GM12878 (cell line): ENCODE measurements at regions not wholly inside any gene's neighbourhood (a gene's known extent, or its start where the extent isn't known, plus 50 kb on each side); places are given as distances from the start of the nearest gene placed in this dataset.
A peak's percentile ranks its signal among the peaks of the same experiment; 100 is the strongest.

ENCODE experiments used
- ATAC-seq: fragments of 200-7000 bp; cut with Tn5 transposase; 3 replicates; pipeline ENCODE4 v1.9.1; 2020; ENCODE audit warnings: mild to moderate bottlenecking, moderate library complexity
- BruUV-seq: library from RNA; stranded (reverse); fragments of 400-500 nt; replicated peaks from 2 replicates; lab custom pipeline; 2021; lab: Mats Ljungman, UMichigan
- CTCF ChIA-PET: fragments of 300-600 bp; sonication (Branson Sonifier 250); formaldehyde crosslinking; extraction: SDS; loops from one replicate; lab custom pipeline; 2021; ENCODE audit warnings: inconsistent platforms; lab: Yijun Ruan, JAX
- POLR2A ChIA-PET: fragments of 350-600 bp; formaldehyde crosslinking; extraction: SDS; loops from one replicate; lab custom pipeline; 2021; ENCODE audit warnings: inconsistent platforms; lab: Charles Lee
- RAD21 ChIA-PET: fragments of 300-600 bp; sonication (Branson Sonifier 250); formaldehyde crosslinking; loops from one replicate; lab custom pipeline; 2023; ENCODE audit warnings: antibody characterized with exemption; ENCODE audit not compliant: unreplicated experiment; lab: Charles Lee
- SMC1A ChIA-PET: fragments of 300-600 bp; sonication (Branson Sonifier 250); formaldehyde crosslinking; loops from one replicate; lab custom pipeline; 2023; ENCODE audit not compliant: unreplicated experiment, uncharacterized antibody; lab: Charles Lee
- DNase-seq: peaks from one replicate; pipeline ENCODE4 v3.0.0-alpha.2; 2011; ENCODE audit warnings: low read depth, low spot score
- FAIRE-seq: peaks from 3 replicates; lab custom pipeline; 2011; peaks lifted over from hg19 to GRCh38; lab: Jason Lieb, UNC
- H2AFZ ChIP-seq: 2 replicates; pipeline ENCODE4 v1.6.0; 2011; ENCODE audit warnings: low read depth, low read length, control low read depth; ENCODE audit not compliant: control insufficient read depth
- H3K27ac ChIP-seq: 2 replicates; pipeline ENCODE4 v1.5.1; 2011; ENCODE audit warnings: control low read depth; ENCODE audit not compliant: control insufficient read depth, insufficient read depth
- H3K27me3 ChIP-seq, 2 experiments: replicated peaks in 1 of 2; 2 replicates each; pipeline versions ENCODE4 v1.6.0 to v1.6.1; 2011; ENCODE audit warnings: low read length in 1 of 2; ENCODE audit not compliant: control insufficient read depth in 2 of 2, insufficient read depth in 2 of 2
- H3K36me3 ChIP-seq, 2 experiments: 2 replicates each; pipeline ENCODE4 v1.5.1; 2011; ENCODE audit warnings: low read length in 1 of 2; ENCODE audit not compliant: control insufficient read depth in 2 of 2, insufficient read depth in 2 of 2
- H3K4me1 ChIP-seq: 2 replicates; pipeline ENCODE4 v1.6.1; 2011; ENCODE audit warnings: mild to moderate bottlenecking, low read length, moderate library complexity, mixed read lengths; ENCODE audit not compliant: control insufficient read depth, insufficient read depth
- H3K4me2 ChIP-seq: 2 replicates; pipeline ENCODE4 v1.6.0; 2011; ENCODE audit warnings: control low read depth; ENCODE audit not compliant: control insufficient read depth, insufficient read depth
- H3K4me3 ChIP-seq: fragments of 200-600 bp; sonication (generic); 2 replicates; pipeline ENCODE4 v1.5.1; 2016
- H3K79me2 ChIP-seq: 2 replicates; pipeline ENCODE4 v1.6.0; 2011; ENCODE audit warnings: low read length; ENCODE audit not compliant: control insufficient read depth, insufficient read depth
- H3K9ac ChIP-seq: 2 replicates; pipeline ENCODE4 v1.8.0; 2011; ENCODE audit warnings: low read length, control low read depth, mixed read lengths; ENCODE audit not compliant: control insufficient read depth, insufficient read depth
- H3K9me3 ChIP-seq: replicated peaks from 3 replicates; pipeline ENCODE4 v1.5.1; 2011; ENCODE audit warnings: mild to moderate bottlenecking, low read length; ENCODE audit not compliant: control insufficient read depth, insufficient read depth
- H4K20me1 ChIP-seq: 2 replicates; pipeline ENCODE4 v1.6.0; 2011; ENCODE audit not compliant: control insufficient read depth, insufficient read depth
- CHD1 ChIP-seq: IDR thresholded peaks from 2 replicates; pipeline ENCODE4 v1.6.1; 2012; ENCODE audit warnings: low read depth, low read length, improper control_type of control experiment
- HDAC2 ChIP-seq: fragments of 200-600 bp; sonication (generic); IDR thresholded peaks from 2 replicates; pipeline ENCODE4 v1.6.1; 2017
- IRF4 ChIP-seq: IDR thresholded peaks from 2 replicates; pipeline ENCODE4 v1.6.1; 2011; ENCODE audit warnings: low read depth, low read length
- MYB ChIP-seq: fragments of 150-350 bp; IDR thresholded peaks from 2 replicates; pipeline ENCODE4 v1.6.1; 2014; ENCODE audit warnings: mild to moderate bottlenecking, low read depth, low read length, borderline replicate concordance
- MYC ChIP-seq: IDR thresholded peaks from 2 replicates; pipeline ENCODE4 v1.6.1; 2011; ENCODE audit warnings: mild to moderate bottlenecking, low read length, moderate library complexity, inconsistent platforms; ENCODE audit not compliant: insufficient read depth, insufficient replicate concordance, insufficient read length, severe bottlenecking
- POLR2AphosphoS5 ChIP-seq: IDR thresholded peaks from 2 replicates; pipeline ENCODE4 v1.6.1; 2011; ENCODE audit warnings: mild to moderate bottlenecking, low read length, inconsistent platforms
- ZBTB33 ChIP-seq: fragments of 450-650 bp; IDR thresholded peaks from 2 replicates; pipeline ENCODE4 v1.6.1; 2017; ENCODE audit warnings: mild to moderate bottlenecking
- ZSCAN29 ChIP-seq: fragments of 450-650 bp; IDR thresholded peaks from 2 replicates; pipeline ENCODE4 v1.6.1; 2017; ENCODE audit warnings: mild to moderate bottlenecking, moderate library complexity
- WGBS: methylation state at CpG from one replicate; pipeline ENCODE4 v1.1.6; 2016; ENCODE audit warnings: low lambda C conversion rate; ENCODE audit not compliant: insufficient replicate concordance, insufficient coverage; ENCODE audit errors: missing lambda C conversion rate; 5-methylcytosine and 5-hydroxymethylcytosine counted together
- in situ Hi-C: fragments of 300-500 bp; cut with MboI; formaldehyde crosslinking; loops from 9 replicates; pipeline ENCODE4 v1.14.3; 2018; ENCODE audit warnings: mixed read lengths
- intact Hi-C: fragments of 100-400 bp; cut with micrococcal nuclease; formaldehyde crosslinking; loops from one replicate; pipeline ENCODE4 v1.14.2; 2022; ENCODE audit not compliant: unreplicated experiment
- TF ChIP-seq, protein P1 (sequence below): fragments of 450-650 bp; formaldehyde crosslinking; IDR thresholded peaks from 2 replicates; pipeline ENCODE4 v1.4.0; 2020; ENCODE audit warnings: mild to moderate bottlenecking, moderate library complexity
- TF ChIP-seq, protein P2 (sequence below): fragments of 450-650 bp; IDR thresholded peaks from 2 replicates; pipeline ENCODE4 v1.6.1; 2018; ENCODE audit warnings: mild to moderate bottlenecking, low read depth, moderate library complexity; ENCODE audit not compliant: partially characterized antibody
- TF ChIP-seq, protein P3 (sequence below): fragments of 450-650 bp; IDR thresholded peaks from 2 replicates; pipeline ENCODE4 v1.6.1; 2018; ENCODE audit warnings: borderline replicate concordance, mild to moderate bottlenecking; ENCODE audit not compliant: partially characterized antibody

DNA sequence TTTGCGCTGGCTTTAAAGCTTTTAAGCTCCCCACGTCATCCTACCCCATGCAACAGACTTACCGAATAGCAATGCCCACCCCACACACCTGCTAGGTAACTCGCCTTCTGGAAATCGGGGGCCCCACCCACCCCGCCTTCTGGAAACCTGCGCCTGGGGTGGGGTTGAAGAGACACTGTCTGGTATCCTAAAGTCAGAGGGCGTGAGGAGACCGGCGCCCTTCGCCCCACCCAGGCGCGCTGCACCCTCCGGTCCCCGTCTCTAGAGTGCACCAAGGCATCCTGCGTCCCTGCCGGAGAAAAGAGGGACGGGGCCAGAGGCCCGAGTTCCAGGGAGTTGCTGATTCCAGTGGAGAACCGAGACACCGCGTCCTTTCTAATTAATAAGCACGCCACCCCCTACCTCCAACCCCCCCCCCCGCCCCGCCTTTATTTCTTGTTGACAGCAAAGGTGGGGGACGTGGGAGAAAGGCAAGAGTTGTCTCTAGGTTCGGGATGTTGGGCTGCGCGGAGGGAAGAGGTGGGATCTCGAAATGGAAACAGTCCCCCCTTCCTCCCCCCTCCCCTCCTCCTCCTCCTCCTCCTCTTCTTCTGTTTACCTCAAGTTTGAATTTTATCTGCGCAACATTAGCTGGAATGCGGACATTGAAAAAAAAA, 220.9 kb upstream of the MKLN1 start:
- no peaks in the 10 kb centered on the region for H4K20me1 ChIP-seq
- RAD21 ChIA-PET, result interaction anchor here (0.6 to 4.0 kb wide), 20 partner anchors 10 to 316 kb away, joined by 3 to 61 read pairs (median 4); partner anchors contain the start of gene MKLN1
- TF ChIP-seq, protein P1, sequence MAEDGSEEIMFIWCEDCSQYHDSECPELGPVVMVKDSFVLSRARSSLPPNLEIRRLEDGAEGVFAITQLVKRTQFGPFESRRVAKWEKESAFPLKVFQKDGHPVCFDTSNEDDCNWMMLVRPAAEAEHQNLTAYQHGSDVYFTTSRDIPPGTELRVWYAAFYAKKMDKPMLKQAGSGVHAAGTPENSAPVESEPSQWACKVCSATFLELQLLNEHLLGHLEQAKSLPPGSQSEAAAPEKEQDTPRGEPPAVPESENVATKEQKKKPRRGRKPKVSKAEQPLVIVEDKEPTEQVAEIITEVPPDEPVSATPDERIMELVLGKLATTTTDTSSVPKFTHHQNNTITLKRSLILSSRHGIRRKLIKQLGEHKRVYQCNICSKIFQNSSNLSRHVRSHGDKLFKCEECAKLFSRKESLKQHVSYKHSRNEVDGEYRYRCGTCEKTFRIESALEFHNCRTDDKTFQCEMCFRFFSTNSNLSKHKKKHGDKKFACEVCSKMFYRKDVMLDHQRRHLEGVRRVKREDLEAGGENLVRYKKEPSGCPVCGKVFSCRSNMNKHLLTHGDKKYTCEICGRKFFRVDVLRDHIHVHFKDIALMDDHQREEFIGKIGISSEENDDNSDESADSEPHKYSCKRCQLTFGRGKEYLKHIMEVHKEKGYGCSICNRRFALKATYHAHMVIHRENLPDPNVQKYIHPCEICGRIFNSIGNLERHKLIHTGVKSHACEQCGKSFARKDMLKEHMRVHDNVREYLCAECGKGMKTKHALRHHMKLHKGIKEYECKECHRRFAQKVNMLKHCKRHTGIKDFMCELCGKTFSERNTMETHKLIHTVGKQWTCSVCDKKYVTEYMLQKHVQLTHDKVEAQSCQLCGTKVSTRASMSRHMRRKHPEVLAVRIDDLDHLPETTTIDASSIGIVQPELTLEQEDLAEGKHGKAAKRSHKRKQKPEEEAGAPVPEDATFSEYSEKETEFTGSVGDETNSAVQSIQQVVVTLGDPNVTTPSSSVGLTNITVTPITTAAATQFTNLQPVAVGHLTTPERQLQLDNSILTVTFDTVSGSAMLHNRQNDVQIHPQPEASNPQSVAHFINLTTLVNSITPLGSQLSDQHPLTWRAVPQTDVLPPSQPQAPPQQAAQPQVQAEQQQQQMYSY (CRISPR knock-in tag), result no peak
- TF ChIP-seq, protein P2, sequence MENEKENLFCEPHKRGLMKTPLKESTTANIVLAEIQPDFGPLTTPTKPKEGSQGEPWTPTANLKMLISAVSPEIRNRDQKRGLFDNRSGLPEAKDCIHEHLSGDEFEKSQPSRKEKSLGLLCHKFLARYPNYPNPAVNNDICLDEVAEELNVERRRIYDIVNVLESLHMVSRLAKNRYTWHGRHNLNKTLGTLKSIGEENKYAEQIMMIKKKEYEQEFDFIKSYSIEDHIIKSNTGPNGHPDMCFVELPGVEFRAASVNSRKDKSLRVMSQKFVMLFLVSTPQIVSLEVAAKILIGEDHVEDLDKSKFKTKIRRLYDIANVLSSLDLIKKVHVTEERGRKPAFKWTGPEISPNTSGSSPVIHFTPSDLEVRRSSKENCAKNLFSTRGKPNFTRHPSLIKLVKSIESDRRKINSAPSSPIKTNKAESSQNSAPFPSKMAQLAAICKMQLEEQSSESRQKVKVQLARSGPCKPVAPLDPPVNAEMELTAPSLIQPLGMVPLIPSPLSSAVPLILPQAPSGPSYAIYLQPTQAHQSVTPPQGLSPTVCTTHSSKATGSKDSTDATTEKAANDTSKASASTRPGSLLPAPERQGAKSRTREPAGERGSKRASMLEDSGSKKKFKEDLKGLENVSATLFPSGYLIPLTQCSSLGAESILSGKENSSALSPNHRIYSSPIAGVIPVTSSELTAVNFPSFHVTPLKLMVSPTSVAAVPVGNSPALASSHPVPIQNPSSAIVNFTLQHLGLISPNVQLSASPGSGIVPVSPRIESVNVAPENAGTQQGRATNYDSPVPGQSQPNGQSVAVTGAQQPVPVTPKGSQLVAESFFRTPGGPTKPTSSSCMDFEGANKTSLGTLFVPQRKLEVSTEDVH, result no peak
- TF ChIP-seq HDAC2, result no peak
- no peak for TF ChIP-seq MYC
- TF ChIP-seq IRF4, result no peak
- TF ChIP-seq CHD1, result peak; percentile 53; the same call in 1 of the 2 replicates
- TF ChIP-seq ZBTB33, result no peak
- no peak for TF ChIP-seq ZSCAN29
- TF ChIP-seq, protein P3, sequence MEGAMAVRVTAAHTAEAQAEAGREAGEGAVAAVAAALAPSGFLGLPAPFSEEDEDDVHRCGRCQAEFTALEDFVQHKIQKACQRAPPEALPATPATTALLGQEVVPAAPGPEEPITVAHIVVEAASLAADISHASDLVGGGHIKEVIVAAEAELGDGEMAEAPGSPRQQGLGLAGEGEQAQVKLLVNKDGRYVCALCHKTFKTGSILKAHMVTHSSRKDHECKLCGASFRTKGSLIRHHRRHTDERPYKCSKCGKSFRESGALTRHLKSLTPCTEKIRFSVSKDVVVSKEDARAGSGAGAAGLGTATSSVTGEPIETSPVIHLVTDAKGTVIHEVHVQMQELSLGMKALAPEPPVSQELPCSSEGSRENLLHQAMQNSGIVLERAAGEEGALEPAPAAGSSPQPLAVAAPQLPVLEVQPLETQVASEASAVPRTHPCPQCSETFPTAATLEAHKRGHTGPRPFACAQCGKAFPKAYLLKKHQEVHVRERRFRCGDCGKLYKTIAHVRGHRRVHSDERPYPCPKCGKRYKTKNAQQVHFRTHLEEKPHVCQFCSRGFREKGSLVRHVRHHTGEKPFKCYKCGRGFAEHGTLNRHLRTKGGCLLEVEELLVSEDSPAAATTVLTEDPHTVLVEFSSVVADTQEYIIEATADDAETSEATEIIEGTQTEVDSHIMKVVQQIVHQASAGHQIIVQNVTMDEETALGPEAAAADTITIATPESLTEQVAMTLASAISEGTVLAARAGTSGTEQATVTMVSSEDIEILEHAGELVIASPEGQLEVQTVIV, result no peak
- TF ChIP-seq MYB, result no peak
- TF ChIP-seq POLR2AphosphoS5, result 0 out of 2 replicates have a peak, but pooled peaks have one; percentile 46

More for the DNA sequence above, 220.9 kb upstream of the MKLN1 start:
- no peak for FAIRE-seq
- peak overlapping the region; percentile 90 for H3K4me3 ChIP-seq
- no peak for DNase-seq
- SMC1A ChIA-PET, result interaction anchor here (0.6 to 5.2 kb wide), 15 partner anchors 9 to 233 kb away, joined by 3 to 49 read pairs (median 4); no protein-coding TSS in a partner anchor
- CTCF ChIA-PET, result interaction anchor here (0.8 to 5.7 kb wide), 6 partner anchors 17 to 210 kb away, joined by 3 to 22 read pairs (median 4); no protein-coding TSS in a partner anchor
- H3K9me3 ChIP-seq, result no peaks in the 10 kb centered on the region
- BruUV-seq, result no TSS peak
- H3K4me2 ChIP-seq, result peak overlapping the region; percentile 85
- peak overlapping the region; percentile 92 for H3K9ac ChIP-seq
- H3K36me3 ChIP-seq, result peaks cover 0 to 6% of the 10 kb centered on the region in 2 experiments; a peak in 2 of 4 replicates
- under 1% methylated on average over 21 of the region's 32 CpGs for WGBS
- H2AFZ ChIP-seq, result peak overlapping the region; percentile 64; the same call in 1 of the 2 replicates
- H3K27me3 ChIP-seq, result no peaks in the 10 kb centered on the region
- H3K4me1 ChIP-seq, result peaks cover 35% of the 10 kb centered on the region
- ATAC-seq, result peak; percentile 10
- intact Hi-C loops, result loop anchor here (5.0 kb wide), 4 partner anchors 125 to 315 kb away; partner anchors contain the start of gene MKLN1
- POLR2A ChIA-PET, result interaction anchor here (0.5 to 8.6 kb wide), 9 partner anchors 17 to 355 kb away, joined by 3 to 110 read pairs (median 4); partner anchors contain the start of gene MKLN1
- peaks cover 52% of the 10 kb centered on the region for H3K79me2 ChIP-seq
- in situ Hi-C loops, result no loop called here
- H3K27ac ChIP-seq, result peak overlapping the region; percentile 88
